ENCODE measurements at regions not wholly inside any gene's neighbourhood (a gene's known extent, or its start where the extent isn't known, plus 50 kb on each side); places are given as distances from the start of the nearest gene placed in this dataset.

- TF ChIP-seq CTCF (IDR thresholded peaks at IDR 0.05; ENCODE audit: control insufficient read depth, insufficient read depth, low read depth, low read length, missing control alignments), result no peak
- H3K4me3 ChIP-seq (ENCODE audit: control insufficient read depth, low read depth, low read length), result no peak overlapping the region
- no peak for DNase-seq (ENCODE audit: low read depth)
Observed at GRCh38 chr22:49567899-49568750, 259.5 kb downstream of the BRD1 start.

GRCh38 chr22:49566693-49567092 is 261.0 kb downstream of the BRD1 start:
- DNase-seq (ENCODE audit: low read depth), result no peak
- no peak for TF ChIP-seq CTCF (IDR thresholded peaks at IDR 0.05; ENCODE audit: control insufficient read depth, insufficient read depth, low read depth, low read length, missing control alignments)
- no peak overlapping the region for H3K4me3 ChIP-seq (ENCODE audit: control insufficient read depth, low read depth, low read length)

- H3K4me3 ChIP-seq (ENCODE audit: control insufficient read depth, low read depth, low read length), result no peak overlapping the region
- no peak for DNase-seq (ENCODE audit: low read depth)
- no peak for TF ChIP-seq CTCF (IDR thresholded peaks at IDR 0.05; ENCODE audit: control insufficient read depth, insufficient read depth, low read depth, low read length, missing control alignments)
Observed at GRCh38 chr22:49566141-49566541, 261.5 kb downstream of the BRD1 start.

- no peak overlapping the region for H3K4me3 ChIP-seq (ENCODE audit: control insufficient read depth, low read depth, low read length)
- DNase-seq (ENCODE audit: low read depth), result no peak
- no peak for TF ChIP-seq CTCF (IDR thresholded peaks at IDR 0.05; ENCODE audit: control insufficient read depth, insufficient read depth, low read depth, low read length, missing control alignments)
Observed at GRCh38 chr22:49565516-49565855, 262.2 kb downstream of the BRD1 start.

- H3K4me3 ChIP-seq (ENCODE audit: control insufficient read depth, low read depth, low read length), result no peak overlapping the region
- no peak for TF ChIP-seq CTCF (IDR thresholded peaks at IDR 0.05; ENCODE audit: control insufficient read depth, insufficient read depth, low read depth, low read length, missing control alignments)
- no peak for DNase-seq (ENCODE audit: low read depth)
Observed at GRCh38 chr22:49564666-49565515, 262.8 kb downstream of the BRD1 start.

- no peak overlapping the region for H3K4me3 ChIP-seq (ENCODE audit: control insufficient read depth, low read depth, low read length)
- no peak for TF ChIP-seq CTCF (IDR thresholded peaks at IDR 0.05; ENCODE audit: control insufficient read depth, insufficient read depth, low read depth, low read length, missing control alignments)
- no peak for DNase-seq (ENCODE audit: low read depth)
Observed at GRCh38 chr22:49564054-49564453, 263.6 kb downstream of the BRD1 start.

Measured in AG09309 (cell line).